ENCODE measurements at regions not wholly inside any gene's neighbourhood (a gene's known extent, or its start where the extent isn't known, plus 50 kb on each side); places are given as distances from the start of the nearest gene placed in this dataset.

GRCh38 chr7:41878309-41879295, 175.7 kb upstream of the INHBA start:
- no peak for DNase-seq (ENCODE audit: low read depth in 2 of 2)

- no peak for DNase-seq (ENCODE audit: low read depth in 2 of 2)
These were observed 174.2 kb upstream of the INHBA start for GRCh38 chr7:41877118-41877517.

GRCh38 chr7:41875513-41875912, 172.6 kb upstream of the INHBA start:
- no peak for DNase-seq (ENCODE audit: low read depth in 2 of 2)

DNA sequence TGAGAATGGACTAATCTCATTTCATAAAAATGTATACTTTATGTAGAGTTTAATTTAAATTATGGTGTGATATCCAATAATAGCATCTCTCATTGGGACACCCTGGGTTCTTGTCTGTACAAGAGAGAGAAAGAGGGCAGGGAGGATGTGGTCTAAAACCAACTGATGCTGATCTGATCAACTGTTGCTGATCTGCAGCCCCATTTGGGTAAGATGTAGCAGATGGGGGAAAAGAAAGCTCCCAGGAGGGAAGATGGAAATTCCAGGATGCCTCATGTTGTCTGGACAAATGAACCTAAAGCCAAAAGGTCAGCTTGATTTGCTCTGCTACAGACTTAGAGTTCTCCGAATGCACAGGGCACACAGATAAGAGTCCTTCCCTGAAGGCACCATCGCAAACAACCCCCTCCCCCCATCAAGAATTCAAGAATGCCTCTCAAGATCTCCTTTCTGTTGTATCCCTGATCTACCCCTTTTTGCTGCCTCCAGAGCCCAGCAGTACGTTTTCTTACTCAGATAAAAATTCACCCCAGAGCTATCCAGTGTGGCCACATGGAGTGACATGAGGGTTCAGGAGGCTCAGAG, 171.4 kb upstream of the INHBA start:
- no peak for DNase-seq (ENCODE audit: low read depth in 2 of 2)

- no peak for DNase-seq (ENCODE audit: low read depth in 2 of 2)
These were observed 170.9 kb upstream of the INHBA start for GRCh38 chr7:41873741-41874140.

DNA sequence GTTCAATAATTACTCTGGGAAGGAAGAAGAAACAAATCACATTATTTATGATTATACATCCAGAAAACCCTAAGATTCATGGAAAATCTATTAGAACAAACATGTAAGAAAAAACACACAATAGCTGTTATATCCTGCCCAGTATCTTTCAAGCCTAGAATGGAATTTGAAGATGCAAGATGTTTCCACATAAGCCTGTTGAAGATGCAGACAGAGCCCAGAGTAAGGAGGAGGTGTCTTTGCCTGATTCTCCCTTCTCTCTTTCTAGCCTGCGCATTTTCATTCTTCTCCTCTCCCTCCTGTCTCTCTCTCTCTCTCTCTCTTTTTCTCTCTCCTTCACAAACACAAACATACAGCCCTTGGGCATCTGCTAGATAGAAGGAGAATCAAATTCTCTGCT, 170.1 kb upstream of the INHBA start:
- no peak for DNase-seq (ENCODE audit: low read depth in 2 of 2)

DNA sequence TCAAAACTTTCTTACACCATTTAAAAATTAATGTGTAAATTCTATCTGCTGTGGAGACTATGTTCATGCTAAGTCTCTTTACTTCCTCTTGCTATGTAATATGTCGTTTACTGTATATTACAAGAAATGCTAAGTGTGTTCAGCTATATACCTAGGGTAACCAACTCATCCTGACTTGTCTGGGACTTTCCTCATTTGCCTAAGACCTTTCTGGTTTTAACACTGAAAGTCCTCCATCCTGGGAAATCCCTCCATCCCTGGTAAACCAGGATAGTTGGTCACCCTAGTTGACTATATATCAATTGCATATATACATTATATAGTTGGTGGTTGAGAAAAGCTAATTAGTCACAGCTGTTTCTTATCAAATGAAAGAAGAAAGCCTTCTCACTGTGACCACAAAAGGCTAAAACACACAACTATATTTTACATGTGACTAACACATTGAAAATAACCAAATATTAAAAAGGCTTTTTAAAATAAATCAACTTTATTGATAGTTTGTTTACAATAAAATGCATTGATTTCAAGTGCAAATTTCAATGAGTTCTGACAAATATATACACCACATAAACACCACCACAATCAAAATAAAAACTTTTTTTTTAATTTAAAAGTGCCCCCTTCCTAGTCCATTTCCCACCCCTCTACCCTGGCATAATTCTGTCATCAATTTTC, 167.7 kb upstream of the INHBA start:
- DNase-seq (ENCODE audit: low read depth in 2 of 2), result no peak

- DNase-seq (ENCODE audit: low read depth in 2 of 2), result no peak
These were observed 167.1 kb upstream of the INHBA start for GRCh38 chr7:41869997-41870396.

- DNase-seq (ENCODE audit: low read depth in 2 of 2), result no peak
These were observed 166.7 kb upstream of the INHBA start for GRCh38 chr7:41869596-41869995.

DNA sequence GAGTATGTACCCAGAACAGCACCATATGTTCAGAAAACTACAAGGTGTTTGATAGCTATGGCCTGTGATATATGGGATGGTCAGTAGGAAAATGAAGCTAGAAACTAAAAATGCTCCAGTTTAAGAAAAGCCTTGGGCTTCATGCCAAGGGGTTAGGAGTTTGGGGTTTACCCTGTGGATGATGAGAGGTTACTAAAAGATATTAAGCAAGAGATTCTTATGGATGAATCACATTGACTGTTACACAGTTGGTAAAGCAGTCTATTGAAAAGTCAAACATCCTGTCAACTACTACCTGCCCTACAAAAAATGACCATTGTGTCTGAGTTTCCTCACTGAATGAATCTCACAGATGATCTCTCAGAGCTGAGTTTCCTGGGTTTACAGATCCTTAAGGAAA, 166.2 kb upstream of the INHBA start:
- DNase-seq (ENCODE audit: low read depth in 2 of 2), result no peak

DNA sequence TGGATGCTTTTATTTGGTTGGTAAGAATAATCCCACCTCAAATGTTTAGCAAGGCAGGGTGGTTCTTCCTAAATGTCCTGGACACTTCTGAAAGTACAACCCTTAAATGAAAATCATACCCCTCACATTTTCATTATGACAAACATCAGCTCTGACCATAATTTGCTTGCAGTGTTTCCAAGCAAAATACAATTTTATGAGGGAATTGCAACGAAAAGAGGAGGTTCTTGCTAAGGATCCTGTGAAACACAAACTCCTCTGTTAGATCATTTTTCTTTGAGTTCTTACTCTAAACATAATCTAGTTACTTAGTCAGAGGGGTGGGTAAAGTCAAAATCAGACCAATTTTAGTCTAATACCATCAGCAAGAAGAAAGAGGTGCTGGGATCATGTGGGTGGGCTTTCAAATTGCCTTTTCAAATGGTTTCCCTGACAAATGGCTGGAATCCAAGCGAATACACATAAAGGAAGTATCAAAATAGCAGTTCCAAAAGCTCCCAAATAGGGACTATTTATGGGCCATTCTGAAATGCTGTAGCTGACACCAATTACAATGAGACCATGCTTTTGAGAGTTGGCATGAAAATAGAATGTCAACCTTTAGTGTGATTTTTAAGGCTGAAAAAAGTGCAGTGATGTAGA, 164.9 kb upstream of the INHBA start:
- DNase-seq (ENCODE audit: low read depth in 2 of 2), result no peak

GRCh38 chr7:41862261-41862660, 159.4 kb upstream of the INHBA start:
- DNase-seq (ENCODE audit: low read depth in 2 of 2), result no peak

- DNase-seq (ENCODE audit: low read depth in 2 of 2), result no peak
These were observed 158.8 kb upstream of the INHBA start for GRCh38 chr7:41861642-41862041.

GRCh38 chr7:41858201-41858600, 155.3 kb upstream of the INHBA start:
- DNase-seq (ENCODE audit: low read depth in 2 of 2), result no peak

DNA sequence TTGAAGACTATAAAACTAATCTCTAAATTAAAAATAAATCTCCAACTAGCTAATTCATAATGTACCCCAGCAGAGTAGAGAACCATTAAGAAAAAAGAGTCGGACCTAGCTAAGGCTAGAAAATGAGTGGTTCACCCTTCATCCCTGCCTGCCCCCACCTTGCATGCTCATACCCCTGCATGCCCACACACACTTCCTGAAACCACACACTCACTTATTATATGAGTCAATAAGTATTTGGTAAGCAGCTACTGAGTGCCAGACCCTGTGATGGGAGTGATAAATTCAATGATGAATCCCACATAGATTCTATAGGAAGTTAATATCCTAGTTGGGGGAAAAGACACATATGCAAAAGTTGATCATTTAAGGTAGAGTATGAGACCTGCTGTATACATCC, 152.9 kb upstream of the INHBA start:
- no peak for DNase-seq (ENCODE audit: low read depth in 2 of 2)

- DNase-seq (ENCODE audit: low read depth in 2 of 2), result no peak
These were observed 144.7 kb upstream of the INHBA start for GRCh38 chr7:41847606-41848005.

DNA sequence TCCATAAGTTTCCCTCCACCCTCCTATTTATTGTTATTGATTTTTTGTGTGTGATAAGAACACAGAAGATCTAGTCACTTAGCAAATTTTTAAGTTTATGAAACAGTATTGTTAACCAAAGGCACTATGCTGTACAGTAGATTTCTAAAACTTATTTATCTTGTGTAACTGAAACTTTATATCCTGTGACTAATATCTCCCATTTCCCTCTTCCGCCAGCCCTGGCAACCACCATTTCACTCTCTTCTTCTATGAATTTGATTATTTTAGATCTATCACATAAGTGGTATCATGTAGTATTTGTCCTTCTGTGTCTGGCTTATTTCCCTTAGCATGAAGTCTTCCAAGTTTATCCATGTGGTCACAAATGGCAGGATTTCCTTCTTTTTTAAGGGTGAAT, 144.3 kb upstream of the INHBA start:
- no peak for DNase-seq (ENCODE audit: low read depth in 2 of 2)

- DNase-seq (ENCODE audit: low read depth in 2 of 2), result no peak
These were observed 140.1 kb upstream of the INHBA start for GRCh38 chr7:41842956-41843355.

DNA sequence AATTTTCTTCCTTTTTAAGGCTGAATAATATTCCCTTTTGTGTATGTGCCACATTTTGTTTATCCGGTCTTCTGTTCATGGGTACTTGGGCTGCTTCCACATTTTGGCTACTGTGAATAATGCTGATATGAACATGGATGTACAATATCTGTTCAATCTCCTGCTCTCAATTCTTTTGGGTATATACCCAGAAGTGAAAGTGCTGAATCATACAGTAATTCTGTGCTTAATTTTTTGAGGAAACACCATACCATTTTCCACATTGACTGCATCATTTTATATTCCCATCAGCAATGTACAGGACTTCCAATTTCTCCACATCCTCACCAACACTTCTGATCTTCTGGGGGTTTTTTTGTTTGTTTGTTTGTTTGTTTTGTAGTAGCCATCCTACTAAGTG, 135.0 kb upstream of the INHBA start:
- no peak for DNase-seq (ENCODE audit: low read depth in 2 of 2)

DNA sequence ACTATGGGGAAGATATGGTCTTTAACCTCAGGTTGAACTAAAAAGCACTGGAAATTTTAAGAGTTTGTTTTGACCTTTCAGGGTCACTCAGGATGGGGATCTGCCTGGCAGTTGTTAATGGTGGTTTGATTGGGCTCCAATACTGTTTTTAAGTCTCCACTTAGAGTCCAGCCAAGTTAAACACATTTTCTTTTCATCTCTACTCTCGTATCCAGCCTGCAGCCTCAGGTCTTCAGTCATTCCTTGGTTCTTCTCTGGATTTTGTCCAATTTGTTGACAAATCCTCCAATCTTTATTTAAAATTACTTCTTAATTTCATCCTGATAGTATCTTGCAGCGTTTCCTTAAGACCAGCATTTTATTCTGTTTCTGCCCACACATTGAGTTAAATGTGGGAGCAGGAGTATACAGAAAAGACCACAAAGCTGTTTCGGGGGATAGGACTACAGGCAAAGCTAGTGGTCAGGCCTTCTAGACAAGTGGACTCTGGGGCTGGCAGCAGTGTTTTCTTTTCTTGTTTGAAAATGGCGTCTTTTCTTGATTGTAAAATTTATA, 133.2 kb upstream of the INHBA start:
- no peak for DNase-seq (ENCODE audit: low read depth in 2 of 2)

DNA sequence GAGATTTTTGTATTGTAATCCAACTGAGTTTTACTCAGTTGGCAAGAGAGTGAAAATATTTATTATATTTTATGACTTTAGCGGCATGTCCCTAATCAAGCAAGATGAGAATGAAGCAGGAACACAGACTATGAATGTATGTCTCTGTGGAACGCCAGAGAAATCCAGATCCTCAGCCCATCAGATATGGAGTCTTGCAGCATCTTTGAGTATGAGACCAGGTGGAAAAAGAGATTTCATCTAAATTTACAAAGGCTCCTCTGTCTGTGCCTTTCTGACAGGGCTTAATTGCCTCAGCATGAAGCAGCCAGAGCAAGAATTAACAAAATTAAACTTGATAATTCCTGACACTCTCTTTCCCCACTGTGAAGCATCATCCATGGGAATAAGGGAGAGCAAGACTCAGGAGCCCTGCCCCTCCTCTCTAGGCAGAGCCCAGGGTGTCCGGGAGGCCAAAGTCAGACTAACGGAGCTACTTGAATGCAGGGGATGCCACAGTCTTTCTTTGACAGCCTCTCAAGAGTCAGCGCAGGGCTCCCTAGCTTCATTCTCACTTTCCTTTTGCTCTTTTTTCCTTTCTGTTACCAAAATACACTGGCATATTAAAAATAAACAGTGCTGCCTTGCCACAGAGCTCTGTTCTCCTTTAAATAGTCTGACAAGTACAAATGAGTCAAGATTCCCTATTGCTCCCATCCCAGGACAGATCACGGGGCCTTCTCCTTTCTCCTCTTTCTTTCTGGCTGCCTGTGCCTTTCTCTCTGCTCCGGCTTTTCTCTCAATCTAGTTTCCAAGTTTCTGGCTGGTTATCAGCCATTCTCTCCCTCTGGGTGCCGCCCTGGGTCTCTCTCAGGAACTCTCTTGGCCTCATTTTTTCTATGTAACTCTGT, 132.2 kb upstream of the INHBA start:
- DNase-seq (ENCODE audit: low read depth in 2 of 2), result no peak
